ENCODE measurements at regions not wholly inside any gene's neighbourhood (a gene's known extent, or its start where the extent isn't known, plus 50 kb on each side); places are given as distances from the start of the nearest gene placed in this dataset.

- DNase-seq (no peak), ATAC-seq (ENCODE audit: low FRiP score in 2 of 2) (no peak)
- Histone ChIP-seq H3K9me3 (no peaks in the 10 kb centered on the region), H3K27ac (no peak overlapping the region), H3K4me3 (no peak overlapping the region), H3K36me3 (no peaks in the 10 kb centered on the region), H3K27me3 (no peaks in the 10 kb centered on the region), H3K4me1 (no peaks in the 10 kb centered on the region)
- TF ChIP-seq, protein P1, sequence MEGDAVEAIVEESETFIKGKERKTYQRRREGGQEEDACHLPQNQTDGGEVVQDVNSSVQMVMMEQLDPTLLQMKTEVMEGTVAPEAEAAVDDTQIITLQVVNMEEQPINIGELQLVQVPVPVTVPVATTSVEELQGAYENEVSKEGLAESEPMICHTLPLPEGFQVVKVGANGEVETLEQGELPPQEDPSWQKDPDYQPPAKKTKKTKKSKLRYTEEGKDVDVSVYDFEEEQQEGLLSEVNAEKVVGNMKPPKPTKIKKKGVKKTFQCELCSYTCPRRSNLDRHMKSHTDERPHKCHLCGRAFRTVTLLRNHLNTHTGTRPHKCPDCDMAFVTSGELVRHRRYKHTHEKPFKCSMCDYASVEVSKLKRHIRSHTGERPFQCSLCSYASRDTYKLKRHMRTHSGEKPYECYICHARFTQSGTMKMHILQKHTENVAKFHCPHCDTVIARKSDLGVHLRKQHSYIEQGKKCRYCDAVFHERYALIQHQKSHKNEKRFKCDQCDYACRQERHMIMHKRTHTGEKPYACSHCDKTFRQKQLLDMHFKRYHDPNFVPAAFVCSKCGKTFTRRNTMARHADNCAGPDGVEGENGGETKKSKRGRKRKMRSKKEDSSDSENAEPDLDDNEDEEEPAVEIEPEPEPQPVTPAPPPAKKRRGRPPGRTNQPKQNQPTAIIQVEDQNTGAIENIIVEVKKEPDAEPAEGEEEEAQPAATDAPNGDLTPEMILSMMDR (IDR thresholded peaks at IDR 0.05): no peak
- no peak for TF ChIP-seq POLR2AphosphoS5 (IDR thresholded peaks at IDR 0.05)
- no peak for TF ChIP-seq EP300 (IDR thresholded peaks at IDR 0.05)
- TF ChIP-seq POLR2A (IDR thresholded peaks at IDR 0.05): no peak
Observed at GRCh38 chr16:7089751-7090150, 242.9 kb upstream of the RBFOX1 start.

DNA sequence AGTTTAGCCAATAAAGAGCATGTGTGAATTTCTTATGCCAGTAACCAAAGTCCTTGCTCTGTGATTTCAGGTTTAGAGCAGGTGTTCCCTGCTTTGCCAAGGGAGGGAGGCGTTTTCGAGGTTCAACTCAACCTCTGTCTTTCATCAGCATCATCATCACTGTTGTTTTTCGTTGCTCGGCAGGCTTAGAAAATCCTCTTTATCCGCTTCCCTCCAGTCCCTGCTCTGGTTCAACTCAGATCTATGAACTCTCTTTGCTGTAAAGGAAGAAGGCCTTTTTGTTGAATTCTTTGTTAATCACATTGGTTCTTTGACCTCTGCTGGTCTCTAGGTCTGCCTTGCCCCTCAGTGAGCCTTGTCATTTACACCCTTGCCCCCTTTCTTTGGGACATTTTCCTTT, 243.9 kb upstream of the RBFOX1 start:
- Histone ChIP-seq H3K27ac (no peak overlapping the region), H3K4me1 (no peaks in the 10 kb centered on the region), H3K36me3 (no peaks in the 10 kb centered on the region), H3K9me3 (no peaks in the 10 kb centered on the region), H3K27me3 (no peaks in the 10 kb centered on the region), H3K4me3 (no peak overlapping the region)
- ATAC-seq (ENCODE audit: low FRiP score in 2 of 2): no peak
- WGBS, 2 donors: 45 to 48% methylated on average over 5 of the region's 5 CpGs
- no peak for TF ChIP-seq POLR2A (IDR thresholded peaks at IDR 0.05)
- TF ChIP-seq EP300 (IDR thresholded peaks at IDR 0.05): no peak
- TF ChIP-seq POLR2AphosphoS5 (IDR thresholded peaks at IDR 0.05): no peak
- TF ChIP-seq, protein P1 (IDR thresholded peaks at IDR 0.05): no peak
- DNase-seq: no peak

- Histone ChIP-seq H3K4me3 (no peak overlapping the region), H3K4me1 (no peaks in the 10 kb centered on the region), H3K27me3 (no peaks in the 10 kb centered on the region), H3K27ac (no peak overlapping the region), H3K9me3 (no peaks in the 10 kb centered on the region), H3K36me3 (no peaks in the 10 kb centered on the region)
- DNase-seq (peak in 1 of 2 donors; percentile 37), ATAC-seq (ENCODE audit: low FRiP score in 2 of 2) (peak; percentile 35 to 70)
- 22 to 27% methylated on average over 17 to 21 of the region's 21 CpGs for WGBS, 2 donors
- TF ChIP-seq, protein P1 (IDR thresholded peaks at IDR 0.05): no peak
- TF ChIP-seq POLR2AphosphoS5 (IDR thresholded peaks at IDR 0.05) (no peak), POLR2A (IDR thresholded peaks at IDR 0.05) (no peak), EP300 (IDR thresholded peaks at IDR 0.05) (no peak)
Observed at GRCh38 chr16:7086822-7087616, 245.6 kb upstream of the RBFOX1 start.

GRCh38 chr16:7085776-7086175, 246.9 kb upstream of the RBFOX1 start:
- no peaks in the 10 kb centered on the region for H3K27me3 ChIP-seq
- no peaks in the 10 kb centered on the region for H3K36me3 ChIP-seq
- ATAC-seq (ENCODE audit: low FRiP score in 2 of 2): no peak
- H3K4me1 ChIP-seq: no peaks in the 10 kb centered on the region
- no peaks in the 10 kb centered on the region for H3K9me3 ChIP-seq
- H3K27ac ChIP-seq: no peak overlapping the region
- 66 to 81% methylated on average over 4 of the region's 4 CpGs for WGBS, 2 donors
- TF ChIP-seq, protein P1 (IDR thresholded peaks at IDR 0.05): no peak
- TF ChIP-seq EP300 (IDR thresholded peaks at IDR 0.05) (no peak), POLR2AphosphoS5 (IDR thresholded peaks at IDR 0.05) (no peak), POLR2A (IDR thresholded peaks at IDR 0.05) (no peak)
- DNase-seq: no peak
- no peak overlapping the region for H3K4me3 ChIP-seq

DNA sequence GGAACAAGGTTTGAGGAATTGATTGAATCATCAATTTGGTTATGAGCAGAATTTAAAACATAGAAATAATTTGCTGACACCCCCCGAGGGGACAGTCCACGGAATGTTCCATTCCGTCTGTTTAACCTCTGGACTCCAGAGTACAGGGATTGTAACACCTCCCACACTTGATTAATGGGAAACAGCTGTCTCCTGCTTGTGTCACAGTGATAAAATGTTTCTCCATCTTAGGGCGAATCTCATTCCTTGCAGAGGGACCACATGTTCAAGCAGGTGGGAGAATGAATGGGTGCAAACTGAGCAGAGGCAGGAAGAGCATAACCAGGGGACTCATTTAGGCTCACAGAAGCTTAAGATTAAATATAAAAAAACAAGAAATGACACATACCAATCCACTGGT, 249.5 kb upstream of the RBFOX1 start:
- no peak overlapping the region for H3K4me3 ChIP-seq
- DNase-seq (no peak), ATAC-seq (ENCODE audit: low FRiP score in 2 of 2) (no peak)
- no peaks in the 10 kb centered on the region for H3K4me1 ChIP-seq
- H3K27ac ChIP-seq: no peak overlapping the region
- 24 to 38% methylated on average over 4 of the region's 4 CpGs for WGBS, 2 donors
- H3K27me3 ChIP-seq: no peaks in the 10 kb centered on the region
- H3K9me3 ChIP-seq: no peaks in the 10 kb centered on the region
- TF ChIP-seq POLR2A (IDR thresholded peaks at IDR 0.05) (no peak), POLR2AphosphoS5 (IDR thresholded peaks at IDR 0.05) (no peak), EP300 (IDR thresholded peaks at IDR 0.05) (no peak)
- TF ChIP-seq, protein P1 (IDR thresholded peaks at IDR 0.05): no peak
- no peaks in the 10 kb centered on the region for H3K36me3 ChIP-seq
